GM12878 (cell line): ENCODE measurements at regions not wholly inside any gene's neighbourhood (a gene's known extent, or its start where the extent isn't known, plus 50 kb on each side); places are given as distances from the start of the nearest gene placed in this dataset.

Source experiments
- ATAC-seq: fragments of 200-7000 bp; cut with Tn5 transposase; 3 replicates; pipeline ENCODE4 v1.9.1; 2020; ENCODE audit warnings: mild to moderate bottlenecking, moderate library complexity
- BruUV-seq: library from RNA; stranded (reverse); fragments of 400-500 nt; replicated peaks from 2 replicates; lab custom pipeline; 2021; lab: Mats Ljungman, UMichigan
- CTCF ChIA-PET: fragments of 300-600 bp; sonication (Branson Sonifier 250); formaldehyde crosslinking; extraction: SDS; loops from one replicate; lab custom pipeline; 2021; ENCODE audit warnings: inconsistent platforms; lab: Yijun Ruan, JAX
- POLR2A ChIA-PET: fragments of 350-600 bp; formaldehyde crosslinking; extraction: SDS; loops from one replicate; lab custom pipeline; 2021; ENCODE audit warnings: inconsistent platforms; lab: Charles Lee
- RAD21 ChIA-PET: fragments of 300-600 bp; sonication (Branson Sonifier 250); formaldehyde crosslinking; loops from one replicate; lab custom pipeline; 2023; ENCODE audit warnings: antibody characterized with exemption; ENCODE audit not compliant: unreplicated experiment; lab: Charles Lee
- SMC1A ChIA-PET: fragments of 300-600 bp; sonication (Branson Sonifier 250); formaldehyde crosslinking; loops from one replicate; lab custom pipeline; 2023; ENCODE audit not compliant: unreplicated experiment, uncharacterized antibody; lab: Charles Lee
- DNase-seq: peaks from one replicate; pipeline ENCODE4 v3.0.0-alpha.2; 2011; ENCODE audit warnings: low read depth, low spot score
- FAIRE-seq: peaks from 3 replicates; lab custom pipeline; 2011; peaks lifted over from hg19 to GRCh38; lab: Jason Lieb, UNC
- H2AFZ ChIP-seq: 2 replicates; pipeline ENCODE4 v1.6.0; 2011; ENCODE audit warnings: low read depth, low read length, control low read depth; ENCODE audit not compliant: control insufficient read depth
- H3K27ac ChIP-seq: 2 replicates; pipeline ENCODE4 v1.5.1; 2011; ENCODE audit warnings: control low read depth; ENCODE audit not compliant: control insufficient read depth, insufficient read depth
- H3K27me3 ChIP-seq, 2 experiments: replicated peaks in 1 of 2; 2 replicates each; pipeline versions ENCODE4 v1.6.0 to v1.6.1; 2011; ENCODE audit warnings: low read length in 1 of 2; ENCODE audit not compliant: control insufficient read depth in 2 of 2, insufficient read depth in 2 of 2
- H3K36me3 ChIP-seq, 2 experiments: 2 replicates each; pipeline ENCODE4 v1.5.1; 2011; ENCODE audit warnings: low read length in 1 of 2; ENCODE audit not compliant: control insufficient read depth in 2 of 2, insufficient read depth in 2 of 2
- H3K4me1 ChIP-seq: 2 replicates; pipeline ENCODE4 v1.6.1; 2011; ENCODE audit warnings: mild to moderate bottlenecking, low read length, moderate library complexity, mixed read lengths; ENCODE audit not compliant: control insufficient read depth, insufficient read depth
- H3K4me2 ChIP-seq: 2 replicates; pipeline ENCODE4 v1.6.0; 2011; ENCODE audit warnings: control low read depth; ENCODE audit not compliant: control insufficient read depth, insufficient read depth
- H3K4me3 ChIP-seq: fragments of 200-600 bp; sonication (generic); 2 replicates; pipeline ENCODE4 v1.5.1; 2016
- H3K79me2 ChIP-seq: 2 replicates; pipeline ENCODE4 v1.6.0; 2011; ENCODE audit warnings: low read length; ENCODE audit not compliant: control insufficient read depth, insufficient read depth
- H3K9ac ChIP-seq: 2 replicates; pipeline ENCODE4 v1.8.0; 2011; ENCODE audit warnings: low read length, control low read depth, mixed read lengths; ENCODE audit not compliant: control insufficient read depth, insufficient read depth
- H3K9me3 ChIP-seq: replicated peaks from 3 replicates; pipeline ENCODE4 v1.5.1; 2011; ENCODE audit warnings: mild to moderate bottlenecking, low read length; ENCODE audit not compliant: control insufficient read depth, insufficient read depth
- H4K20me1 ChIP-seq: 2 replicates; pipeline ENCODE4 v1.6.0; 2011; ENCODE audit not compliant: control insufficient read depth, insufficient read depth
- DPF2 ChIP-seq: fragments of 450-650 bp; IDR thresholded peaks from 2 replicates; pipeline ENCODE4 v1.6.1; 2017; ENCODE audit warnings: mild to moderate bottlenecking
- FOS ChIP-seq: IDR thresholded peaks from 3 replicates; pipeline ENCODE4 v1.6.1; 2011; ENCODE audit warnings: borderline replicate concordance; ENCODE audit not compliant: insufficient read length; ENCODE audit errors: extremely low read depth
- HDAC2 ChIP-seq: fragments of 200-600 bp; sonication (generic); IDR thresholded peaks from 2 replicates; pipeline ENCODE4 v1.6.1; 2017
- IRF3 ChIP-seq: fragments of 450-650 bp; IDR thresholded peaks from 2 replicates; pipeline ENCODE4 v1.6.1; 2014; ENCODE audit warnings: mild to moderate bottlenecking
- MEF2A ChIP-seq: IDR thresholded peaks from 2 replicates; pipeline ENCODE4 v1.6.1; 2011; ENCODE audit warnings: low read depth, mild to moderate bottlenecking, low read length, moderate library complexity; ENCODE audit not compliant: insufficient read depth
- NBN ChIP-seq: fragments of 450-650 bp; IDR thresholded peaks from 2 replicates; pipeline ENCODE4 v1.6.1; 2016
- NR2C2 ChIP-seq: IDR thresholded peaks from 2 replicates; pipeline ENCODE4 v1.6.1; 2011; ENCODE audit warnings: borderline replicate concordance, low read depth; ENCODE audit not compliant: control insufficient read depth, insufficient read length
- POLR2A ChIP-seq: IDR thresholded peaks from 2 replicates; pipeline ENCODE4 v1.6.1; 2011; ENCODE audit warnings: low read depth, mild to moderate bottlenecking, low read length
- POLR2AphosphoS2 ChIP-seq: IDR thresholded peaks from 2 replicates; pipeline ENCODE4 v1.6.1; 2011; ENCODE audit warnings: low read depth, mild to moderate bottlenecking, low read length, improper control_type of control experiment, moderate library complexity
- RFX5 ChIP-seq: IDR thresholded peaks from 2 replicates; pipeline ENCODE4 v1.6.1; 2011; ENCODE audit warnings: low read depth, low read length, improper control_type of control experiment
- SMC3 ChIP-seq: IDR thresholded peaks from 2 replicates; pipeline ENCODE4 v1.6.1; 2011; ENCODE audit warnings: low read length, improper control_type of control experiment, borderline replicate concordance
- SUZ12 ChIP-seq: fragments of 200-600 bp; sonication (generic); IDR thresholded peaks from one replicate; pipeline ENCODE4 v1.6.1; 2018; ENCODE audit warnings: antibody characterized with exemption, mild to moderate bottlenecking; ENCODE audit not compliant: unreplicated experiment
- ZNF207 ChIP-seq: fragments of 450-650 bp; IDR thresholded peaks from 2 replicates; pipeline ENCODE4 v1.6.1; 2014; ENCODE audit warnings: antibody characterized with exemption, mild to moderate bottlenecking, borderline replicate concordance
- WGBS: methylation state at CpG from one replicate; pipeline ENCODE4 v1.1.6; 2016; ENCODE audit warnings: low lambda C conversion rate; ENCODE audit not compliant: insufficient replicate concordance, insufficient coverage; ENCODE audit errors: missing lambda C conversion rate; 5-methylcytosine and 5-hydroxymethylcytosine counted together
- in situ Hi-C: fragments of 300-500 bp; cut with MboI; formaldehyde crosslinking; loops from 9 replicates; pipeline ENCODE4 v1.14.3; 2018; ENCODE audit warnings: mixed read lengths
- intact Hi-C: fragments of 100-400 bp; cut with micrococcal nuclease; formaldehyde crosslinking; loops from one replicate; pipeline ENCODE4 v1.14.2; 2022; ENCODE audit not compliant: unreplicated experiment
- TF ChIP-seq, protein P1 (sequence below): IDR thresholded peaks from 2 replicates; pipeline ENCODE4 v1.6.1; 2011; ENCODE audit warnings: low read depth, mild to moderate bottlenecking, low read length, moderate library complexity, borderline replicate concordance; ENCODE audit errors: extremely low read depth
- TF ChIP-seq, protein P2 (sequence below): fragments of 450-650 bp; formaldehyde crosslinking; IDR thresholded peaks from 2 replicates; pipeline ENCODE4 v1.4.0; 2022; ENCODE audit warnings: mild to moderate bottlenecking, moderate library complexity

DNA sequence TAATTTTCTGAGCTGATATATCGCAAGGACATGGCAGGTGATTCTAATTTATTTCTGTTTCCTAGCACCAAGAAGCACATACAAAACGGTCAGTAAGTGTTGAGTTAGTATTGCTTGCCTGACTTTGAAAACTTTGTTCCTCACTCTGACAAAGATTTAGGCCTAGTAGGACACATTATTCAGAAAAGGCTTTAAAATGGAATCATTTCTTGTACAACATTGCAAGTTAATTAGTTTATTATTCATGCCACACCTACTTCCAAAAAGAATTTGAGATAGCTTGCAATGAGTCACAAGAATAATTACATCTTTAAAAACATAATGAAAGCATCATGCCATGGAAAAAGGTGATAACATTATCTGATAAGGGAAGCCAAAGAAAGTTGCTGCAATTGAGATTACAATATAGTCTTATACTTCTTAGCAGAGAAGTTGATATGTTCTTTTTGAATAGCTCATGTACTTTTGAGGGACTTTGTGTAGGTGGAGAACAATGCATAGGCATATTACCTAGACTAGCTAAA lies 474.2 kb downstream of the KLF5 start:
- Histone ChIP-seq H3K27me3 (no peaks in the 10 kb centered on the region), H3K4me1 (no peaks in the 10 kb centered on the region), H3K9ac (no peak overlapping the region), H3K4me2 (no peak overlapping the region), H3K27ac (no peak overlapping the region), H3K79me2 (no peaks in the 10 kb centered on the region), H3K9me3 (no peaks in the 10 kb centered on the region), H2AFZ (no peak overlapping the region), H4K20me1 (no peaks in the 10 kb centered on the region), H3K36me3 (no peaks in the 10 kb centered on the region), H3K4me3 (no peak overlapping the region)
- WGBS, result 50% methylated on average over 2 of the region's 2 CpGs
- ChIA-PET RAD21 (no interaction called here), CTCF (interaction anchor here (1.2 kb wide), 1 partner anchor 10 kb away, joined by 3 read pairs; no protein-coding TSS in a partner anchor), SMC1A (interaction anchor here (1.1 kb wide), 1 partner anchor 12 kb away, joined by 3 read pairs; no protein-coding TSS in a partner anchor), POLR2A (no interaction called here)
- FAIRE-seq (no peak), DNase-seq (no peak), ATAC-seq (no peak)
- no TSS peak for BruUV-seq
- in situ Hi-C loops (no loop called here), intact Hi-C loops (no loop called here)
- TF ChIP-seq FOS, result no peak

DNA sequence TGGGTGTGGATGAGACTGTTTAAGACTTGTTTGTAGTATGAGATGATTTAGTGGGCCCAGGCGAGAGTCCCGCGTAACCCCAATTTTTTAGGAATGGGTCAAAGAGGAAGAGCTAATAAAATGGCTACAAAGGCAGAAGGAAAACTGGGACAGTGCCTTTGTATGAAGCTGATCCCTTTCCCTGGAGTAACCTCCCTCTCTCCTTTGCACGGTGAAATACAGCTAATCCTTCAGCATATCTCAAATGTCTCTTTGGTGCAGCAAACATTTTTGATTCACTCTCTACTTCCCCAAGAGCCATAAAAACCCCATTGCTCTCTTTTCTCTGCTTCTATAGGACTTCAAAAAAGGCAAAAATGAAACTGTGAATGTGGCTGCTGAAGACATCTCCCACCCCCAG lies 473.8 kb downstream of the KLF5 start:
- SMC1A ChIA-PET, result no interaction called here
- no peak for FAIRE-seq
- no TSS peak for BruUV-seq
- Histone ChIP-seq H4K20me1 (no peaks in the 10 kb centered on the region), H3K4me3 (no peak overlapping the region), H3K9ac (no peak overlapping the region), H3K79me2 (no peaks in the 10 kb centered on the region), H3K36me3 (no peaks in the 10 kb centered on the region), H3K27ac (no peak overlapping the region), H3K9me3 (no peaks in the 10 kb centered on the region), H3K4me2 (no peak overlapping the region), H3K27me3 (no peaks in the 10 kb centered on the region), H2AFZ (no peak overlapping the region), H3K4me1 (no peaks in the 10 kb centered on the region)
- POLR2A ChIA-PET, result no interaction called here
- WGBS, result 90% methylated on average over 4 of the region's 4 CpGs
- intact Hi-C loops (no loop called here), in situ Hi-C loops (no loop called here)
- ATAC-seq, result no peak
- CTCF ChIA-PET, result interaction anchor here (1.2 kb wide), 1 partner anchor 10 kb away, joined by 3 read pairs; no protein-coding TSS in a partner anchor
- no peak for DNase-seq
- RAD21 ChIA-PET, result no interaction called here
- TF ChIP-seq ZNF207, result no peak
- no peak for TF ChIP-seq SMC3
- TF ChIP-seq NBN, result no peak
- TF ChIP-seq RFX5, result no peak
- TF ChIP-seq MEF2A, result no peak
- TF ChIP-seq, protein P1, sequence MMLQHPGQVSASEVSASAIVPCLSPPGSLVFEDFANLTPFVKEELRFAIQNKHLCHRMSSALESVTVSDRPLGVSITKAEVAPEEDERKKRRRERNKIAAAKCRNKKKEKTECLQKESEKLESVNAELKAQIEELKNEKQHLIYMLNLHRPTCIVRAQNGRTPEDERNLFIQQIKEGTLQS, result no peak
- TF ChIP-seq IRF3, result no peak
- TF ChIP-seq, protein P2, sequence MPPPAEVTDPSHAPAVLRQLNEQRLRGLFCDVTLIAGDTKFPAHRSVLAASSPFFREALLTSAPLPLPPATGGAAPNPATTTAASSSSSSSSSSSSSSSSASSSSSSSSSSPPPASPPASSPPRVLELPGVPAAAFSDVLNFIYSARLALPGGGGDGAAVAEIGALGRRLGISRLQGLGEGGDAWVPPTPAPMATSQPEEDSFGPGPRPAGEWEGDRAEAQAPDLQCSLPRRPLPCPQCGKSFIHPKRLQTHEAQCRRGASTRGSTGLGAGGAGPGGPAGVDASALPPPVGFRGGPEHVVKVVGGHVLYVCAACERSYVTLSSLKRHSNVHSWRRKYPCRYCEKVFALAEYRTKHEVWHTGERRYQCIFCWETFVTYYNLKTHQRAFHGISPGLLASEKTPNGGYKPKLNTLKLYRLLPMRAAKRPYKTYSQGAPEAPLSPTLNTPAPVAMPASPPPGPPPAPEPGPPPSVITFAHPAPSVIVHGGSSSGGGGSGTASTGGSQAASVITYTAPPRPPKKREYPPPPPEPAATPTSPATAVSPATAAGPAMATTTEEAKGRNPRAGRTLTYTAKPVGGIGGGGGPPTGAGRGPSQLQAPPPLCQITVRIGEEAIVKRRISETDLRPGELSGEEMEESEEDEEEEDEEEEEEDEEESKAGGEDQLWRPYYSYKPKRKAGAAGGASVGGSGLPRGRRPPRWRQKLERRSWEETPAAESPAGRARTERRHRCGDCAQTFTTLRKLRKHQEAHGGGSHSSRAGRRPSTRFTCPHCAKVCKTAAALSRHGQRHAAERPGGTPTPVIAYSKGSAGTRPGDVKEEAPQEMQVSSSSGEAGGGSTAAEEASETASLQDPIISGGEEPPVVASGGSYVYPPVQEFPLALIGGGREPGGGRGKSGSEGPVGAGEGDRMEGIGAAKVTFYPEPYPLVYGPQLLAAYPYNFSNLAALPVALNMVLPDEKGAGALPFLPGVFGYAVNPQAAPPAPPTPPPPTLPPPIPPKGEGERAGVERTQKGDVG, result no peak
- no peak for TF ChIP-seq POLR2A
- no peak for TF ChIP-seq DPF2
- TF ChIP-seq SUZ12, result no peak
- no peak for TF ChIP-seq HDAC2
- TF ChIP-seq POLR2AphosphoS2, result no peak
- no peak for TF ChIP-seq NR2C2
